GM21390 (cell line): ENCODE measurements at regions not wholly inside any gene's neighbourhood (a gene's known extent, or its start where the extent isn't known, plus 50 kb on each side); places are given as distances from the start of the nearest gene placed in this dataset.

ENCODE experiments used
- ATAC-seq: cut with Tn5 transposase; IDR thresholded peaks from one replicate; pipeline ENCODE4 v1.9.1; 2021; ENCODE audit not compliant: unreplicated experiment

DNA sequence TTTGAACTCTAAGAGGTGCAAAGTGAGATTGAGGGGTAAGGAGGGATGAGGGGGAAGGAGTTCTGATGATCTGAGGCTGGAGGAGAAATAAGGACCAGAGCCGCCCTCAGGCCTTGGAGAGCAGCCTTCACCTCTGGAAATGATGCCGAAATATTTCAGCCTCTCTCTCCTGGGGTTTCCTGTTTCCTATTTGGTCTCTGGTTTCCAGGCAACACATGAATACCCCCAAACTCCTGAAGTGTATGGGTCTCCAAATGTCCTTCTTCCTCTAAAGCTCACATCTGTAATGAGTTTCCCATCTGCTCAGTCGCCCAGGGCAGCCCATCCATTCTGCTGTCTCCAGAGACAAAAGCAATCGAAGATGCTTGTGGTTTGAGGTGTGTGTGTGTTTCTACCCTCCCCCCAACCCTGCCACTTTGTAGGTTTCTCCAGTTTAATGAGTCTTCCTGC is 52.0 kb upstream of the FAM20B start:
- peak; percentile 75 for ATAC-seq
